ENCODE measurements at regions not wholly inside any gene's neighbourhood (a gene's known extent, or its start where the extent isn't known, plus 50 kb on each side); places are given as distances from the start of the nearest gene placed in this dataset.

DNA sequence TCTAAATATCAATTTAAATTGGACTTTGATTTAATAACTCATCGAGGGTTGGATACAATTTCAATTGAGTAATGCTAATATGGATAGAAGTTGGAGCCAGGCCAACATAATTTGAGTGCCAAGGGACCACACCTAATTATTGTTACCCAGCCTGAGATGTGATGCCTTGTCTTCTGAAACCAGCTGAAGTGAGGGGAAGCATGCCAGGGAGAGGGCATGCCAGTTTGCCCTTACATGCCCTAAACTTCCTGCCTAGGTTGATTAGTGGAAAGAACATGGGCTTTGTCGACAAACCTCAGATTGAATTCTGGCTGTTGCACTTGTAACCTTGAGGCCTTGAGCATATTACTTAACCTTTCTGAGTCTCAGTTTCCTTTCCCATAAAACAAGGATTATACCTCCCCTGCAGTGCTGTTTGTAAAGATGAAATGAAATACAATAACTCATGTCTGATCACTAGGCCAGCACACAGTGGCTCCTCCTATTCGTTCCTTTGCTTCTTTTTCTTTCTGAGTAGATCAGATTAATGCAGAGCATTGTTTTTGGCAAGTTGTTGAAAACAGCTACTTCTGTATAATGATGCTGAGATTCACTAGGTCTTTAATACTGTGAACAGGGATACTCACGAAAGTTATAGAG, 412.8 kb downstream of the TLE4 start:
- TF ChIP-seq, protein P1, sequence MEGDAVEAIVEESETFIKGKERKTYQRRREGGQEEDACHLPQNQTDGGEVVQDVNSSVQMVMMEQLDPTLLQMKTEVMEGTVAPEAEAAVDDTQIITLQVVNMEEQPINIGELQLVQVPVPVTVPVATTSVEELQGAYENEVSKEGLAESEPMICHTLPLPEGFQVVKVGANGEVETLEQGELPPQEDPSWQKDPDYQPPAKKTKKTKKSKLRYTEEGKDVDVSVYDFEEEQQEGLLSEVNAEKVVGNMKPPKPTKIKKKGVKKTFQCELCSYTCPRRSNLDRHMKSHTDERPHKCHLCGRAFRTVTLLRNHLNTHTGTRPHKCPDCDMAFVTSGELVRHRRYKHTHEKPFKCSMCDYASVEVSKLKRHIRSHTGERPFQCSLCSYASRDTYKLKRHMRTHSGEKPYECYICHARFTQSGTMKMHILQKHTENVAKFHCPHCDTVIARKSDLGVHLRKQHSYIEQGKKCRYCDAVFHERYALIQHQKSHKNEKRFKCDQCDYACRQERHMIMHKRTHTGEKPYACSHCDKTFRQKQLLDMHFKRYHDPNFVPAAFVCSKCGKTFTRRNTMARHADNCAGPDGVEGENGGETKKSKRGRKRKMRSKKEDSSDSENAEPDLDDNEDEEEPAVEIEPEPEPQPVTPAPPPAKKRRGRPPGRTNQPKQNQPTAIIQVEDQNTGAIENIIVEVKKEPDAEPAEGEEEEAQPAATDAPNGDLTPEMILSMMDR (IDR thresholded peaks at IDR 0.05; ENCODE audit: poor library complexity): no peak
- TF ChIP-seq EZH2 (IDR thresholded peaks at IDR 0.05; ENCODE audit: borderline replicate concordance) (no peak), EZH2phosphoT487 (IDR thresholded peaks at IDR 0.05; ENCODE audit: low read depth, severe bottlenecking, unreplicated experiment) (no peak)
- no peak overlapping the region for H3K27ac ChIP-seq
- no peak overlapping the region for H2AFZ ChIP-seq
- 87% methylated on average over 4 of the region's 4 CpGs for WGBS (ENCODE audit: low lambda C conversion rate, missing lambda C conversion rate)
- no peaks in the 10 kb centered on the region for H3K79me2 ChIP-seq
- no peak overlapping the region for H3K4me2 ChIP-seq
- no peaks in the 10 kb centered on the region for H3K36me3 ChIP-seq (replicated peaks; ENCODE audit: insufficient read depth, low read depth)
- H3K9me3 ChIP-seq (ENCODE audit: low read depth): no peaks in the 10 kb centered on the region
- H3K9me2 ChIP-seq (replicated peaks; ENCODE audit: insufficient read depth): no peaks in the 10 kb centered on the region
- no peaks in the 10 kb centered on the region for H4K20me1 ChIP-seq (ENCODE audit: insufficient read depth, poor library complexity, severe bottlenecking)
- no peaks in the 10 kb centered on the region for H3K4me1 ChIP-seq (ENCODE audit: insufficient read depth)
- no peak for DNase-seq (ENCODE audit: low spot score)
- no peaks in the 10 kb centered on the region for H3K27me3 ChIP-seq
- H3K4me3 ChIP-seq: no peak overlapping the region

DNA sequence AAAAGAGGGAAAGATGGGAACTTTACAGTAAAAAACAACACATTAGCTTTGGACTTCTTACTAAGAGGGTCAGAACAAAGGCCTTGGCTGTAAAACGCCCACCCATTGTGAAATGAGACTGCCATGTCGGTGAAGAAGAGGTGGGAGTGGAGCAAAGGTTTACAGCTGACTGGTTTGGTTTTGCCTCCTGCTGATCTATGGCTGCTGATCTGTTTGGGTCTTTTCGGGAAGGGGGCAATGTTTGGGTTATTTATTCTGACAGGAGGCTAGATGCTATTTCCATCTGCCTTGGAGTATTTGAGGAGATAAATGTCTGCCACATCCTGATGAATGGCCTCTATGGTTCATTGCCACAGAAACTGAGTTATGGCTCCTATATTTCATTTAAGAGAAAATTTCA, 408.7 kb downstream of the TLE4 start:
- Histone ChIP-seq H3K79me2 (no peaks in the 10 kb centered on the region), H3K4me1 (ENCODE audit: insufficient read depth) (no peaks in the 10 kb centered on the region), H3K4me2 (no peak overlapping the region), H3K4me3 (no peak overlapping the region), H3K9me2 (replicated peaks; ENCODE audit: insufficient read depth) (no peaks in the 10 kb centered on the region), H3K27ac (no peak overlapping the region), H2AFZ (no peak overlapping the region), H3K27me3 (no peaks in the 10 kb centered on the region), H4K20me1 (ENCODE audit: insufficient read depth, poor library complexity, severe bottlenecking) (no peaks in the 10 kb centered on the region), H3K9me3 (ENCODE audit: low read depth) (no peaks in the 10 kb centered on the region), H3K36me3 (replicated peaks; ENCODE audit: insufficient read depth, low read depth) (no peaks in the 10 kb centered on the region)
- DNase-seq (ENCODE audit: low spot score): no peak
- WGBS (ENCODE audit: low lambda C conversion rate, missing lambda C conversion rate): 58% methylated on average over 3 of the region's 3 CpGs
- TF ChIP-seq EZH2phosphoT487 (IDR thresholded peaks at IDR 0.05; ENCODE audit: low read depth, severe bottlenecking, unreplicated experiment): no peak
- no peak for TF ChIP-seq EZH2 (IDR thresholded peaks at IDR 0.05; ENCODE audit: borderline replicate concordance)
- TF ChIP-seq, protein P1 (IDR thresholded peaks at IDR 0.05; ENCODE audit: poor library complexity): no peak

DNA sequence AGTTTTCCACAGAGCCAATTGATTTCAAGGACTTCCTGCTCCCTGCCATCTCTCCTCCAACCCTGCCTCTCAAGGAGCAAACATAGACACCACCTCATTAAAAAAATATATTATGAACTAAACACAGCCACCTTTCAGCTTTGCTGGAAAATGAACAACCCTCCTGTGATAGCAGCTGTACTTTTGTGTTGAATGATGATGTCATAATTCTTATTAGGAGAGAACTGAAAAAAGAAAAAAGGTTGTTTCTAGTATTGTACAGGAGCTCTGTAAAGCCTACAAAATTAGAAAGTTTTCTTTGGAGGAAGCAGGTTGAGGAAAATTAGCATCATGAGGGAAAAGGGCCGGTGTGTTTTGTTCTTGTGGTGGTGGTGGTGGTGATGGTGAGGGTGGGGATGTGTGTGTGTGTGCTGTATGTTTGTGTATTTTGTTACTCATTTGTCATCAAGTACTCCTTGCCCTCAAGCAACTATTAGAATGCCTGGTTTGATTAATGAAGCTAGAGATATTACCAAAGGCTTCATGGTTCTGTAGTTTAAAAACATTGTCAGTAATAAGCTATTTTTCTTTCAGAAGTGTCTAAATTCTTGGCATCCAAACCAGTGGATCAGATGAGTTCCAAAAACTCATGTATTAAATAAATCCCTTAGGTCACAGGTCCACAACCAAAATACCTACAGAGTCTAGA, 405.9 kb downstream of the TLE4 start:
- TF ChIP-seq EZH2phosphoT487 (IDR thresholded peaks at IDR 0.05; ENCODE audit: low read depth, severe bottlenecking, unreplicated experiment): no peak
- TF ChIP-seq EZH2 (IDR thresholded peaks at IDR 0.05; ENCODE audit: borderline replicate concordance): no peak
- TF ChIP-seq, protein P1 (IDR thresholded peaks at IDR 0.05; ENCODE audit: poor library complexity): no peak
- WGBS (ENCODE audit: low lambda C conversion rate, missing lambda C conversion rate): 100% methylated on average over 1 of the region's 1 CpG
- no peak overlapping the region for H2AFZ ChIP-seq

More for the DNA sequence above, 405.9 kb downstream of the TLE4 start:
- Histone ChIP-seq H3K9me3 (ENCODE audit: low read depth) (no peaks in the 10 kb centered on the region), H3K9me2 (replicated peaks; ENCODE audit: insufficient read depth) (no peaks in the 10 kb centered on the region), H3K4me1 (ENCODE audit: insufficient read depth) (no peaks in the 10 kb centered on the region), H3K4me3 (no peak overlapping the region), H3K27ac (no peak overlapping the region), H3K36me3 (replicated peaks; ENCODE audit: insufficient read depth, low read depth) (no peaks in the 10 kb centered on the region), H4K20me1 (ENCODE audit: insufficient read depth, poor library complexity, severe bottlenecking) (no peaks in the 10 kb centered on the region), H3K27me3 (no peaks in the 10 kb centered on the region), H3K79me2 (no peaks in the 10 kb centered on the region), H3K4me2 (no peak overlapping the region)
- DNase-seq (ENCODE audit: low spot score): no peak

Measured in hepatocyte (in vitro differentiated cells).